Dermis microvascular lymphatic vessel endothelial cell (primary cell): ENCODE measurements at regions not wholly inside any gene's neighbourhood (a gene's known extent, or its start where the extent isn't known, plus 50 kb on each side); places are given as distances from the start of the nearest gene placed in this dataset.

Source experiments
- DNase-seq, 2 donors: peaks; one replicate each; pipeline versions ENCODE4 v3.0.0 to v3.0.0-alpha.2; 2010; ENCODE audit warnings: low read depth in 2 of 2

GRCh38 chr2:171225302-171225980 is 64.7 kb upstream of the TLK1 start:
- peak in 1 of 2 donors; percentile 42 for DNase-seq

DNA sequence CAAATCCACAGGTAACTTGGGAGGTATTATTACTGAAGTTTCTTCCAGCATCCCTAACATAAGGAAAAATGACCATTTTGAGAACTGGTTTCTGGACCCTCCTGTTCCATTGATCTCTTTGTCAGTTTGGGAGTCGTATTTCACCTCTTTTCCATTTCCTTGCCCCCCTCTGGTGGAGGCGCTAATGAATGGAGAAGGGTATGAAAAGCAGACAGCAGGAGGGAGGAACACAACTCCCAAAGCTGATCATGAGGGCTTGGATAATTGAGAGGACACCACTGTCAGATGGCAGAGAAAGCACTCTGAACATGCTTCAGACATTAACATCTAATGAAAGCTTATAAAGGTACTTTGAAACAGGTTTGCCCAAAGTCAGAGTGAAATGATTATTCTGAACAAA is 56.6 kb upstream of the TLK1 start:
- DNase-seq: no peak

DNA sequence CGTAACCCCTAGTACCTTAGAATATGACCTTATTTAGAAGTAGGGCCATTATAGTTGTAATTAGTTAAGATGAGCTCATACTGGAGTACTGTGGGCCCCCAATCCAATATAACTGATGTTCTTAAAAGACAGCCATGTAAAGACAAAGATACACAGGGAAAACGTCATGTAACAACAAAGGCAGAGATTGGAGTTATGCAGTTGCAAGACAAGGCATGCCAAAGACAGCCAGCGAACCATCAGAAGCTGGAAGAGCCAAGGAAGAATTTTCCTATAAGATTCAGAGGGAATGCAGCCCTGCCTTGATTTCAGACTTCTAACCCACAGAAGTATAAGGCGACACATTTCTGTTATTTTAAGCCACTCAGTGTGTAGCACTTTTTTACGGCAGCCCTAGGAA is 55.9 kb upstream of the TLK1 start:
- no peak for DNase-seq

DNA sequence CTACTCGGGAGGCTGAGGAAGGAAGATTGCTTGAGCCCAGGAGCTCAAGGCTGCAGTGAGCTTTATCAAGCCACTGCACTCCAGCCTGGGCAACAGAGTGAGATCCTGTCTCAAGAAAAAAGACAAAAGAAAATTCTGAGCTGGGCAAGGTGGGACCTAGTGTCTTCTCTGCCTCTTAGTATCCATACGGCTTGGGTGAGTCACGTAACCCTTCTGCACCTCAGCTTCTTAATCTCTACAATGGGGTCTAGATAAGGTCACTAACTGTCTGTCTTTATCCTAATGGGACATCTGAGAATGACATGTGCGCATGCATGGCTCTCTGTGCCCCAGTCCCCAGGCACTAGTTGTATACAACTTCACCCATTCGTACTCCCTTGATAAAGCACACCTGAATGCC is 53.4 kb upstream of the TLK1 start:
- DNase-seq: no peak

- DNase-seq: no peak
These were observed 50.3 kb upstream of the TLK1 start for GRCh38 chr2:171210864-171211431.
